Naive thymus-derived CD4-positive, alpha-beta T cell (primary cell): ENCODE measurements at regions not wholly inside any gene's neighbourhood (a gene's known extent, or its start where the extent isn't known, plus 50 kb on each side); places are given as distances from the start of the nearest gene placed in this dataset.

ENCODE experiments used
- ATAC-seq: fragments of 150-1000 bp; cut with Tn5 transposase; 2 replicates; pipeline ENCODE4 v1.10.0; 2021; ENCODE audit warnings: mild to moderate bottlenecking, moderate library complexity
- CTCF ChIA-PET: fragments of 350-600 bp; sonication (Branson Sonifier 250); formaldehyde crosslinking; loops from one replicate; lab custom pipeline; 2021; ENCODE audit warnings: antibody characterized with exemption; lab: Charles Lee
- POLR2A ChIA-PET: fragments of 350-600 bp; sonication (Branson Sonifier 250); formaldehyde crosslinking; loops from one replicate; lab custom pipeline; 2021; ENCODE audit warnings: antibody characterized with exemption, inconsistent platforms; lab: Charles Lee
- DNase-seq, 9 donors: peaks; one replicate each; pipeline versions ENCODE4 v3.0.0 to v3.0.0-alpha.2; 2020 to 2022; ENCODE audit warnings: mixed read lengths in 1 of 9
- H3K27ac ChIP-seq: one replicate; pipeline ENCODE4 v1.7.0; 2013; ENCODE audit warnings: mild to moderate bottlenecking, low read depth, low read length, moderate library complexity
- H3K27me3 ChIP-seq, 2 donors: one replicate each; pipeline ENCODE4 v1.7.0; 2013; ENCODE audit warnings: low read length in 2 of 2, mild to moderate bottlenecking in 2 of 2, moderate library complexity in 2 of 2; ENCODE audit not compliant: control insufficient read depth in 2 of 2, insufficient read depth in 2 of 2
- H3K36me3 ChIP-seq, 3 experiments: 1 replicate in 2 of 3; 2 replicates in 1 of 3; pipeline ENCODE4 v1.7.0; 2013; ENCODE audit warnings: low read length in 3 of 3, mild to moderate bottlenecking in 3 of 3, moderate library complexity in 1 of 3; ENCODE audit not compliant: insufficient read depth in 3 of 3, control insufficient read depth in 2 of 3
- H3K4me1 ChIP-seq, 2 donors: one replicate each; pipeline ENCODE4 v1.7.0; 2013; ENCODE audit warnings: low read length in 2 of 2, mild to moderate bottlenecking in 2 of 2, moderate library complexity in 1 of 2; ENCODE audit not compliant: control insufficient read depth in 2 of 2, insufficient read depth in 2 of 2
- H3K4me3 ChIP-seq: 2 replicates; pipeline ENCODE4 v1.7.0; 2013; ENCODE audit warnings: mild to moderate bottlenecking, low read length
- H3K9me3 ChIP-seq, 3 experiments: 1 replicate in 2 of 3; 2 replicates in 1 of 3; pipeline ENCODE4 v1.7.0; 2013; ENCODE audit warnings: low read length in 3 of 3; ENCODE audit not compliant: control insufficient read depth in 2 of 3
- H3K27ac Mint-ChIP-seq, 9 donors: one replicate each; pipeline ENCODE4 v1.8.0; 2020 to 2022; ENCODE audit warnings: mixed read lengths in 9 of 9, mild to moderate bottlenecking in 8 of 9, moderate library complexity in 5 of 9, inconsistent platforms in 2 of 9
- H3K27me3 Mint-ChIP-seq, 5 donors: one replicate each; pipeline ENCODE4 v1.8.0; 2021 to 2022; ENCODE audit warnings: mixed read lengths in 5 of 5, mild to moderate bottlenecking in 1 of 5
- H3K36me3 Mint-ChIP-seq, 5 donors: one replicate each; pipeline ENCODE4 v1.8.0; 2020 to 2022; ENCODE audit warnings: mixed read lengths in 5 of 5, mild to moderate bottlenecking in 3 of 5, inconsistent platforms in 1 of 5
- H3K4me1 Mint-ChIP-seq, 7 donors: one replicate each; pipeline ENCODE4 v1.8.0; 2020 to 2022; ENCODE audit warnings: mixed read lengths in 7 of 7, mild to moderate bottlenecking in 3 of 7, inconsistent platforms in 1 of 7
- H3K4me3 Mint-ChIP-seq, 10 donors: one replicate each; pipeline ENCODE4 v1.8.0; 2020 to 2022; ENCODE audit warnings: mild to moderate bottlenecking in 10 of 10, mixed read lengths in 10 of 10, moderate library complexity in 6 of 10, inconsistent platforms in 2 of 10
- H3K9me3 Mint-ChIP-seq, 11 donors: one replicate each; pipeline ENCODE4 v1.8.0; 2020 to 2022; ENCODE audit warnings: mixed read lengths in 11 of 11, mild to moderate bottlenecking in 4 of 11, inconsistent platforms in 1 of 11, moderate library complexity in 1 of 11
- intact Hi-C, 2 donors: fragments of 100-400 bp; cut with micrococcal nuclease; formaldehyde crosslinking; loops; one replicate each; pipeline ENCODE4 v1.15.1; 2023

DNA sequence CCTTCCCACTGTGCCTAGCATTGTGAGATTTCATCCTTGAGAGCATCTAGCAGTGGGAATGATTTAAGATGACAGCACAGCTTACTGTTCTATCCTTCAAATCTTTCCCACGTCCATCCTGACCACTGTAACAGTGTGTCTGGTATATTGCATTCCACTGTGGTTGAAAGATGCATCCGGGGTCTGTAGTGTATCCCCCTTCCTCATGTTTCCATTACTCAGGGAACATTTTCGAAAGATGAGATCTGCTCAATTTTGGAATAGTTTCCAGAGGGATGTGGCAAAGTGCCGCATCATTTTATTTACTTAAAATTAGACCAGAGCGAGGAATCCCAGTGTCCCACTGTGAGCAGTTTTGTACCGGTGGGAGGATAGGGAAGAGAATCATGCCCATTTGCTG is 407.1 kb upstream of the PAPPA start:
- no peak overlapping the region for H3K4me3 ChIP-seq
- CTCF ChIA-PET, result no interaction called here
- peaks cover 0 to 5% (median 0%) of the 10 kb centered on the region in 11 donors for H3K9me3 Mint-ChIP-seq
- intact Hi-C loops, result no loop called here
- DNase-seq (no peak), ATAC-seq (no peak)
- H3K4me1 ChIP-seq, result no peaks in the 10 kb centered on the region
- no peak overlapping the region for H3K27ac Mint-ChIP-seq
- H3K36me3 ChIP-seq, result no peaks in the 10 kb centered on the region
- POLR2A ChIA-PET, result no interaction called here
- H3K27me3 ChIP-seq, result no peaks in the 10 kb centered on the region
- H3K36me3 Mint-ChIP-seq, result no peaks in the 10 kb centered on the region
- H3K4me3 Mint-ChIP-seq, result no peak overlapping the region
- H3K4me1 Mint-ChIP-seq, result no peaks in the 10 kb centered on the region
- peaks cover 0 to 5% (median 0%) of the 10 kb centered on the region in 5 donors for H3K27me3 Mint-ChIP-seq
- no peak overlapping the region for H3K27ac ChIP-seq
- H3K9me3 ChIP-seq, result no peaks in the 10 kb centered on the region

DNA sequence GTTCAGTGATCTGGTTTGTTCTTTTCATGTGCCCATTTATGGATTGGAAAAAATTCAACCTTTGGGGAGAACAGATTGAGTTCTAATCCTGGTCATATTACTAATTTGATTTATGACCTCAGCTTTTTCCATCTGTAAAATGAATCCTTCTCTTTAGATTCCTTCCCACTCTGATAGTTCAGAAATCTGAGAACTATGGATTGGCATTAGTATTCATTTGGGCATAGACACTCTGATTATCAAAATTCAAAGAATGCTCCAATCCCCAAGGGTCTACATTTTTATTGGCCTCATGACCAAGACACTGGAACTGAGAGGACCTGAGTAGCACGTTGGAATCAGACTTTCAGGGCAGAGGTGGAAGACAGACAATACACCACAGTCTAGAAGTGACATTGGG is 405.9 kb upstream of the PAPPA start:
- H3K27ac ChIP-seq, result no peak overlapping the region
- intact Hi-C loops, result no loop called here
- no peak for DNase-seq

GRCh38 chr9:115756736-115757135 is 396.9 kb upstream of the PAPPA start:
- POLR2A ChIA-PET, result no interaction called here
- ATAC-seq (no peak), DNase-seq (no peak)
- no peaks in the 10 kb centered on the region for H3K36me3 Mint-ChIP-seq
- intact Hi-C loops, result no loop called here
- H3K4me1 ChIP-seq, result no peaks in the 10 kb centered on the region
- H3K27me3 Mint-ChIP-seq, result no peaks in the 10 kb centered on the region
- no peak overlapping the region for H3K4me3 Mint-ChIP-seq
- no peaks in the 10 kb centered on the region for H3K9me3 ChIP-seq
- H3K4me1 Mint-ChIP-seq, result no peaks in the 10 kb centered on the region
- no peak overlapping the region for H3K27ac Mint-ChIP-seq
- H3K27ac ChIP-seq, result no peak overlapping the region
- peaks cover 0 to 11% (median 3%) of the 10 kb centered on the region in 11 donors for H3K9me3 Mint-ChIP-seq
- no peaks in the 10 kb centered on the region for H3K36me3 ChIP-seq
- H3K27me3 ChIP-seq, result no peaks in the 10 kb centered on the region
- no peak overlapping the region for H3K4me3 ChIP-seq
- CTCF ChIA-PET, result no interaction called here

More for the DNA sequence above, 405.9 kb upstream of the PAPPA start:
- no peaks in the 10 kb centered on the region for H3K36me3 ChIP-seq
- no peak overlapping the region for H3K4me3 ChIP-seq
- no peaks in the 10 kb centered on the region for H3K27me3 ChIP-seq
- CTCF ChIA-PET, result no interaction called here
- H3K27me3 Mint-ChIP-seq, result peaks cover 0 to 5% (median 0%) of the 10 kb centered on the region in 5 donors
- no peak overlapping the region for H3K4me3 Mint-ChIP-seq
- no peaks in the 10 kb centered on the region for H3K4me1 ChIP-seq
- no peaks in the 10 kb centered on the region for H3K4me1 Mint-ChIP-seq
- ATAC-seq, result no peak
- no peaks in the 10 kb centered on the region for H3K36me3 Mint-ChIP-seq
- H3K27ac Mint-ChIP-seq, result no peak overlapping the region
- peaks cover 0 to 5% (median 0%) of the 10 kb centered on the region in 11 donors for H3K9me3 Mint-ChIP-seq
- H3K9me3 ChIP-seq, result no peaks in the 10 kb centered on the region
- POLR2A ChIA-PET, result no interaction called here

DNA sequence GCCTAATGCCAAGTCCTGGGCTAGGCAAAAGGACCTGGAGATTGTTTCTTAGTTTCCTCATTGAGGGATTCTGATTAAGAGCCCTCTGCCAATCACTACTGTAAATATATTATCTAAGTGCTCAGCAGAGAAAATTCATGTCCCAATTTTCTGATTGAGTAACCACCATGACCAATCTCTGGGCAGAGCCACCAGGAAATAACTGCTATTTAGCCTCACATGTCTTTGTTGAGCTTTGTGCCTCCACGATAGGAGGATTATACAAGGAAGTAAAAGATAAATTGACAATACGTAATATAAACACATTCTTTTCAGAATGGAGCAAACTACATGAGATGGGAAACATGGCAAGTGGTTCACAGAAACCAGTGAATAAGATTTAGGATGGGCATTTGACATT is 396.1 kb upstream of the PAPPA start:
- intact Hi-C loops, result no loop called here
- DNase-seq, result no peak
- H3K27me3 ChIP-seq, result no peaks in the 10 kb centered on the region
- no peak overlapping the region for H3K27ac Mint-ChIP-seq
- H3K36me3 ChIP-seq, result no peaks in the 10 kb centered on the region
- no peak for ATAC-seq
- no peaks in the 10 kb centered on the region for H3K4me1 Mint-ChIP-seq
- ChIA-PET POLR2A (no interaction called here), CTCF (no interaction called here)
- H3K36me3 Mint-ChIP-seq, result no peaks in the 10 kb centered on the region
- H3K27ac ChIP-seq, result no peak overlapping the region
- H3K27me3 Mint-ChIP-seq, result no peaks in the 10 kb centered on the region
- H3K9me3 ChIP-seq, result no peaks in the 10 kb centered on the region
- H3K4me3 ChIP-seq, result no peak overlapping the region
- no peak overlapping the region for H3K4me3 Mint-ChIP-seq
- H3K9me3 Mint-ChIP-seq, result peaks cover 0 to 11% (median 3%) of the 10 kb centered on the region in 11 donors
- H3K4me1 ChIP-seq, result no peaks in the 10 kb centered on the region

DNA sequence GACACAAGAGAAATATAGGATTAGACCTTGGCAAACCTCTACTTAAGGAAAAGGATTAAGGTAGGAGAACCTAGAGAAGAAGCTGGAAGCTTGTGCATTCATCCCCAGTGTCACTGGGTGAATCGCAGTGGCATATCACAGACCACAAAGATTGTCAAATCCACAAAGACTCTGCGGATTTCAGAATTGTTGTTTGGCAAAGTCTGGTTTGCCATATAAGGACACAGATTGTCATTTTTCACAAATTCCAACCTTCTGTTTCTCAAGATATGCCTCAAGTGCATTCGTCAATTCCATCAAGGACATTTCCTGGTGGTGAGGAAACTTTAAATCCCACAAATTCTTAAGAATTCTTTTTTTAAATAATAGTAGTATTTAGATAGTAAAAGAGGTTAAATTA is 395.1 kb upstream of the PAPPA start:
- ATAC-seq, result no peak
- no peak overlapping the region for H3K27ac ChIP-seq
- Mint-ChIP-seq H3K27ac (no peak overlapping the region), H3K4me1 (no peaks in the 10 kb centered on the region), H3K9me3 (peaks cover 0 to 11% (median 4%) of the 10 kb centered on the region in 11 donors), H3K4me3 (no peak overlapping the region), H3K36me3 (no peaks in the 10 kb centered on the region), H3K27me3 (no peaks in the 10 kb centered on the region)
- no peak for DNase-seq
- ChIA-PET CTCF (no interaction called here), POLR2A (no interaction called here)
- no peaks in the 10 kb centered on the region for H3K27me3 ChIP-seq
- H3K36me3 ChIP-seq, result no peaks in the 10 kb centered on the region
- H3K9me3 ChIP-seq, result no peaks in the 10 kb centered on the region
- H3K4me1 ChIP-seq, result no peaks in the 10 kb centered on the region
- no peak overlapping the region for H3K4me3 ChIP-seq
- intact Hi-C loops, result no loop called here

- peaks cover 0 to 11% (median 4%) of the 10 kb centered on the region in 11 donors for H3K9me3 Mint-ChIP-seq
- H3K4me1 Mint-ChIP-seq, result no peaks in the 10 kb centered on the region
- intact Hi-C loops, result no loop called here
- Histone ChIP-seq H3K4me3 (no peak overlapping the region), H3K4me1 (no peaks in the 10 kb centered on the region), H3K36me3 (no peaks in the 10 kb centered on the region), H3K27me3 (no peaks in the 10 kb centered on the region), H3K27ac (no peak overlapping the region), H3K9me3 (no peaks in the 10 kb centered on the region)
- CTCF ChIA-PET, result no interaction called here
- no peaks in the 10 kb centered on the region for H3K27me3 Mint-ChIP-seq
- no peak overlapping the region for H3K4me3 Mint-ChIP-seq
- ATAC-seq (no peak), DNase-seq (no peak)
- POLR2A ChIA-PET, result no interaction called here
- H3K27ac Mint-ChIP-seq, result no peak overlapping the region
- H3K36me3 Mint-ChIP-seq, result no peaks in the 10 kb centered on the region
Measured at GRCh38 chr9:115759426-115759825, 394.2 kb upstream of the PAPPA start.

DNA sequence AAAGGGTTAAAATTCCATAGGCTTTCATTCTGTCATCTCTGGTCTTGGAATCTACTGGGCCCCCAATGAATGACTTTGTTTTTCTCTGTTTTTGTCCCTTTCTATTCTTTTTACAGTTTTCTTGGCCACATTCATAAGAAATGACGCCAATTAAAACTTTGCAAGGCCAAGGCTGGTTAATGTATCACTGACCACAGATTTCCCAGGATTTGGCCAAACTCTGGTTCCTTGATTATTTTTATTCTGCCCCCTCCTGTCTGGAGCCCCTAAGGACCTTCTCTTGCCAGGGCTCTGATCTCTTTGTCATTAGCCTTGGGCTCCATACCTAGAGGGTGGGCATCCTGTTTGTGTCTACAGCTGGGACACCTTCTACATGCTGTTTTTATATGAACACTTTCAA is 388.9 kb upstream of the PAPPA start:
- peaks cover 0 to 4% (median 0%) of the 10 kb centered on the region in 5 donors for H3K27me3 Mint-ChIP-seq
- H3K4me3 Mint-ChIP-seq, result no peak overlapping the region
- no peak overlapping the region for H3K27ac Mint-ChIP-seq
- H3K9me3 ChIP-seq, result no peaks in the 10 kb centered on the region
- POLR2A ChIA-PET, result no interaction called here
- H3K27ac ChIP-seq, result no peak overlapping the region
- peaks cover 0 to 9% (median 0%) of the 10 kb centered on the region in 11 donors for H3K9me3 Mint-ChIP-seq
- no peak overlapping the region for H3K4me3 ChIP-seq
- H3K36me3 ChIP-seq, result no peaks in the 10 kb centered on the region
- H3K4me1 Mint-ChIP-seq, result no peaks in the 10 kb centered on the region
- no peaks in the 10 kb centered on the region for H3K27me3 ChIP-seq
- CTCF ChIA-PET, result no interaction called here
- intact Hi-C loops, result no loop called here
- no peaks in the 10 kb centered on the region for H3K4me1 ChIP-seq
- ATAC-seq (no peak), DNase-seq (no peak)
- no peaks in the 10 kb centered on the region for H3K36me3 Mint-ChIP-seq
